ENCODE measurements at regions not wholly inside any gene's neighbourhood (a gene's known extent, or its start where the extent isn't known, plus 50 kb on each side); places are given as distances from the start of the nearest gene placed in this dataset.

DNA sequence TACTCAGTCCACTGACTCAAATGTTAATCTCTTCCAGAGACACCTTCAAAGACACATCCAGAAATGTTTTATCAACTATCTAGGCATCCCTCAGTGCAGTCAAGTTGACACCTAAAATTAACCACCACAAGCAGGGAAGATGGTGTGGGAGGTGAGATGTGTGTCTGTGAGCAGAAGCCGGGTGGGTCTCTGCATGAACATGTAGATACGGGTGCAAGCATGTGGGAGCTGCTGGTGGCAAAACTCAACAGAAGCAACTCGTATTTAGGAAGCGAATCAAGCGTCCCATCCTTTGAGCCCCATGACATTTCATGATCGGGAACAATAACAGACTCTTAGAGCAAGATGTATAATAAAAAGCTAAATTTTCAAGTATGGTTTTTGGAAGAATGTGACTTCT lies 110.0 kb upstream of the C14orf180 start:
- TF ChIP-seq POLR2A (IDR thresholded peaks at IDR 0.05; ENCODE audit: borderline replicate concordance, extremely low read depth, insufficient read depth, insufficient read length): no peak
- TF ChIP-seq, protein P1, sequence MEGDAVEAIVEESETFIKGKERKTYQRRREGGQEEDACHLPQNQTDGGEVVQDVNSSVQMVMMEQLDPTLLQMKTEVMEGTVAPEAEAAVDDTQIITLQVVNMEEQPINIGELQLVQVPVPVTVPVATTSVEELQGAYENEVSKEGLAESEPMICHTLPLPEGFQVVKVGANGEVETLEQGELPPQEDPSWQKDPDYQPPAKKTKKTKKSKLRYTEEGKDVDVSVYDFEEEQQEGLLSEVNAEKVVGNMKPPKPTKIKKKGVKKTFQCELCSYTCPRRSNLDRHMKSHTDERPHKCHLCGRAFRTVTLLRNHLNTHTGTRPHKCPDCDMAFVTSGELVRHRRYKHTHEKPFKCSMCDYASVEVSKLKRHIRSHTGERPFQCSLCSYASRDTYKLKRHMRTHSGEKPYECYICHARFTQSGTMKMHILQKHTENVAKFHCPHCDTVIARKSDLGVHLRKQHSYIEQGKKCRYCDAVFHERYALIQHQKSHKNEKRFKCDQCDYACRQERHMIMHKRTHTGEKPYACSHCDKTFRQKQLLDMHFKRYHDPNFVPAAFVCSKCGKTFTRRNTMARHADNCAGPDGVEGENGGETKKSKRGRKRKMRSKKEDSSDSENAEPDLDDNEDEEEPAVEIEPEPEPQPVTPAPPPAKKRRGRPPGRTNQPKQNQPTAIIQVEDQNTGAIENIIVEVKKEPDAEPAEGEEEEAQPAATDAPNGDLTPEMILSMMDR (IDR thresholded peaks at IDR 0.05 in 2 of 3, conservative IDR thresholded peaks at IDR 0.05 in 1 of 3; ENCODE audit: borderline replicate concordance in 1 of 3, insufficient read depth in 1 of 3, low read depth in 2 of 3, low read length in 2 of 3): no peak
- TF ChIP-seq EZH2 (IDR thresholded peaks at IDR 0.05): no peak
- TF ChIP-seq JUND (IDR thresholded peaks at IDR 0.05): no peak
- no peak for TF ChIP-seq YY1 (IDR thresholded peaks at IDR 0.05; ENCODE audit: extremely low read depth, insufficient replicate concordance, low read depth, low read length)
- TF ChIP-seq EGR1 (IDR thresholded peaks at IDR 0.05; ENCODE audit: low read depth): no peak
- TF ChIP-seq ZFX (IDR thresholded peaks at IDR 0.05): no peak
- no peak for TF ChIP-seq POLR2AphosphoS5 (IDR thresholded peaks at IDR 0.05; ENCODE audit: low read depth, low read length)
- no peak for TF ChIP-seq SRF (IDR thresholded peaks at IDR 0.05; ENCODE audit: low read depth)
- no peak for TF ChIP-seq EZH2phosphoT487 (IDR thresholded peaks at IDR 0.05; ENCODE audit: borderline replicate concordance)
- no peak for TF ChIP-seq ZNF274 (IDR thresholded peaks at IDR 0.05; ENCODE audit: low read depth, low read length)
- TF ChIP-seq RAD21 (IDR thresholded peaks at IDR 0.05; ENCODE audit: low read depth): no peak
- no peak for TF ChIP-seq SP1 (IDR thresholded peaks at IDR 0.05; ENCODE audit: low read depth)
- TF ChIP-seq, protein P2, sequence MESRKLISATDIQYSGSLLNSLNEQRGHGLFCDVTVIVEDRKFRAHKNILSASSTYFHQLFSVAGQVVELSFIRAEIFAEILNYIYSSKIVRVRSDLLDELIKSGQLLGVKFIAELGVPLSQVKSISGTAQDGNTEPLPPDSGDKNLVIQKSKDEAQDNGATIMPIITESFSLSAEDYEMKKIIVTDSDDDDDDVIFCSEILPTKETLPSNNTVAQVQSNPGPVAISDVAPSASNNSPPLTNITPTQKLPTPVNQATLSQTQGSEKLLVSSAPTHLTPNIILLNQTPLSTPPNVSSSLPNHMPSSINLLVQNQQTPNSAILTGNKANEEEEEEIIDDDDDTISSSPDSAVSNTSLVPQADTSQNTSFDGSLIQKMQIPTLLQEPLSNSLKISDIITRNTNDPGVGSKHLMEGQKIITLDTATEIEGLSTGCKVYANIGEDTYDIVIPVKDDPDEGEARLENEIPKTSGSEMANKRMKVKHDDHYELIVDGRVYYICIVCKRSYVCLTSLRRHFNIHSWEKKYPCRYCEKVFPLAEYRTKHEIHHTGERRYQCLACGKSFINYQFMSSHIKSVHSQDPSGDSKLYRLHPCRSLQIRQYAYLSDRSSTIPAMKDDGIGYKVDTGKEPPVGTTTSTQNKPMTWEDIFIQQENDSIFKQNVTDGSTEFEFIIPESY (IDR thresholded peaks at IDR 0.05; ENCODE audit: extremely low read depth, insufficient replicate concordance, low read length): no peak
